ENCODE measurements at regions not wholly inside any gene's neighbourhood (a gene's known extent, or its start where the extent isn't known, plus 50 kb on each side); places are given as distances from the start of the nearest gene placed in this dataset.

GRCh38 chr16:60299241-60299776 lies 1565.2 kb upstream of the GOT2 start:
- no peak overlapping the region for H3K4me3 Mint-ChIP-seq
- no peaks in the 10 kb centered on the region for H3K36me3 Mint-ChIP-seq (ENCODE audit: low read depth)
- TF ChIP-seq, protein P1, sequence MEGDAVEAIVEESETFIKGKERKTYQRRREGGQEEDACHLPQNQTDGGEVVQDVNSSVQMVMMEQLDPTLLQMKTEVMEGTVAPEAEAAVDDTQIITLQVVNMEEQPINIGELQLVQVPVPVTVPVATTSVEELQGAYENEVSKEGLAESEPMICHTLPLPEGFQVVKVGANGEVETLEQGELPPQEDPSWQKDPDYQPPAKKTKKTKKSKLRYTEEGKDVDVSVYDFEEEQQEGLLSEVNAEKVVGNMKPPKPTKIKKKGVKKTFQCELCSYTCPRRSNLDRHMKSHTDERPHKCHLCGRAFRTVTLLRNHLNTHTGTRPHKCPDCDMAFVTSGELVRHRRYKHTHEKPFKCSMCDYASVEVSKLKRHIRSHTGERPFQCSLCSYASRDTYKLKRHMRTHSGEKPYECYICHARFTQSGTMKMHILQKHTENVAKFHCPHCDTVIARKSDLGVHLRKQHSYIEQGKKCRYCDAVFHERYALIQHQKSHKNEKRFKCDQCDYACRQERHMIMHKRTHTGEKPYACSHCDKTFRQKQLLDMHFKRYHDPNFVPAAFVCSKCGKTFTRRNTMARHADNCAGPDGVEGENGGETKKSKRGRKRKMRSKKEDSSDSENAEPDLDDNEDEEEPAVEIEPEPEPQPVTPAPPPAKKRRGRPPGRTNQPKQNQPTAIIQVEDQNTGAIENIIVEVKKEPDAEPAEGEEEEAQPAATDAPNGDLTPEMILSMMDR (IDR thresholded peaks at IDR 0.05; ENCODE audit: unreplicated experiment in 3 of 3) = no peak

DNA sequence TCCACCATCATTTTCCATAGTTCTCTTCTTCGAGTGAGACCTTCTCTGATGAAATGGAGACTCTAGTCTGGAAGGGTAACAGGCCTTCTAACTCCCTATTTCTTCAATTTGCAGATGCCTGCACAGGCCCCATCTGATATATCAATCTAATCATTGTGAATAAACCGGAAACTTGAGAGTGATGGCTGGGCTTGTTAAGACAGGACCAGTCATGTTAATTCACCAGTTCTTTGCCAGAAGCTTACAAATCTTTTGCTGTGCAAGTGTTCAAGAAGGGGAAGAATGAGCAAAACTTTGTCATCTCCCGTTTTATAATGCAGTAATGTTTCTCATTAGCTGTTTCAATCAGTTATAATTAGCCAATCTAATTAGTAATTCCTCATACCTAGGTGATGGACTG lies 1561.3 kb upstream of the GOT2 start:
- Mint-ChIP-seq H3K36me3 (ENCODE audit: low read depth) (no peaks in the 10 kb centered on the region), H3K27ac (no peak overlapping the region), H3K4me1 (no peaks in the 10 kb centered on the region), H3K4me3 (no peak overlapping the region), H3K27me3 (ENCODE audit: low read depth) (no peaks in the 10 kb centered on the region), H3K9me3 (no peaks in the 10 kb centered on the region)
- TF ChIP-seq, protein P1 (IDR thresholded peaks at IDR 0.05; ENCODE audit: unreplicated experiment in 3 of 3) = no peak

More at GRCh38 chr16:60299241-60299776, 1565.2 kb upstream of the GOT2 start:
- Mint-ChIP-seq H3K4me1 (no peaks in the 10 kb centered on the region), H3K27ac (no peak overlapping the region), H3K27me3 (ENCODE audit: low read depth) (no peaks in the 10 kb centered on the region), H3K9me3 (no peaks in the 10 kb centered on the region)

DNA sequence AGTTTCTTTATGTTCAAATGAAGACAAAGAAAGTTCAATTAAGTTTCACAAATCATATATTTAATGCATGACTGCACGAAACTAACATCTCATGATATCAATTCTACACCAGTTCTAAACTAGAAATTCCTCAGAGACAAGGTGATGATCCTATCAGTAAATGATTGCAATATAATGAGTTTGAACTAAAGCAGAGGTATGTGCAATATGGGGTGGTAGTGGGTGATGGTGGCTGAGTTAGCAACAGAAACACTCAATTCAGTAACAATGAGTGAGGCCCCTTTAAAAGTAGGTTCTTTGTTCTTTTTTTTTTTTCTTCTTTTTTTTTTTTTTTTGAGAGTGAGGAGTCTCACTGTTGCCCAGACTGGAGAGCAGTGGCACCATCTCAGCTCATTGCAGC lies 1551.7 kb upstream of the GOT2 start:
- no peak overlapping the region for H3K4me3 Mint-ChIP-seq
- TF ChIP-seq, protein P1 (IDR thresholded peaks at IDR 0.05; ENCODE audit: unreplicated experiment in 3 of 3) = no peak
- H3K36me3 Mint-ChIP-seq (ENCODE audit: low read depth) = no peaks in the 10 kb centered on the region
- H3K27ac Mint-ChIP-seq = no peak overlapping the region
- no peaks in the 10 kb centered on the region for H3K4me1 Mint-ChIP-seq
- no peaks in the 10 kb centered on the region for H3K9me3 Mint-ChIP-seq
- no peaks in the 10 kb centered on the region for H3K27me3 Mint-ChIP-seq (ENCODE audit: low read depth)

- no peaks in the 10 kb centered on the region for H3K4me1 Mint-ChIP-seq
- peaks cover 2% of the 10 kb centered on the region for H3K9me3 Mint-ChIP-seq
- H3K4me3 Mint-ChIP-seq = no peak overlapping the region
- no peaks in the 10 kb centered on the region for H3K36me3 Mint-ChIP-seq (ENCODE audit: low read depth)
- H3K27me3 Mint-ChIP-seq (ENCODE audit: low read depth) = no peaks in the 10 kb centered on the region
- TF ChIP-seq, protein P1 (IDR thresholded peaks at IDR 0.05; ENCODE audit: unreplicated experiment in 3 of 3) = no peak
- no peak overlapping the region for H3K27ac Mint-ChIP-seq
These were observed 1545.0 kb upstream of the GOT2 start for GRCh38 chr16:60279061-60279665.

DNA sequence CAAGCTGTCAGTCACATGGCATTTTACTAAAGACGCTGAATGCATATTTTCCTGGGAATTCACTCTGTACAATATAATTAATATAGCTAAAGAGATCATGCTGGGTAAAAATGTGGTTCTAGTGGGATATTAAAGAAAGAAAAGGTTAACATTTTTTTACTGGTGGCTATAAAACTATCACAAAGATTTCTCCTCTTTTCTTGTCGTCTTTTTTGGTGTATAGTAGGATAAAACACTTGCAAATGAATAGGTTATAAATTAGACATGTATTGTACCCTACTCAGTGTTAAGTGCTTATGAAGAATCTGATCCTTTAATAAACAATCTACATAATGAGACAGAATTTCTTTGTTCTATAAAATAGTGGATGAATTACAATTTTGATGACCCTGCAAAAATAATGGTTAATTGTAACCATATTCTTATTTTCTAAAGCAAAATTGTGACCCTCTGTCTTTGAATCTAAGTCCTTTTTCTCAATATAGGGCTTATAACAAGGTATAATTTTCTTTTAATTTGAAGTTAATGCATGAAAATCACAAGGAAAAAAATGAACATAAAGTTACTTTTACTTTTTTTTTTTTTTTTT lies 1540.4 kb upstream of the GOT2 start:
- H3K9me3 Mint-ChIP-seq = peaks cover 2% of the 10 kb centered on the region
- no peaks in the 10 kb centered on the region for H3K36me3 Mint-ChIP-seq (ENCODE audit: low read depth)
- no peak overlapping the region for H3K27ac Mint-ChIP-seq
- no peak overlapping the region for H3K4me3 Mint-ChIP-seq
- no peaks in the 10 kb centered on the region for H3K4me1 Mint-ChIP-seq
- H3K27me3 Mint-ChIP-seq (ENCODE audit: low read depth) = no peaks in the 10 kb centered on the region
- TF ChIP-seq, protein P1 (IDR thresholded peaks at IDR 0.05; ENCODE audit: unreplicated experiment in 3 of 3) = no peak

GRCh38 chr16:60271781-60272180 lies 1537.7 kb upstream of the GOT2 start:
- Mint-ChIP-seq H3K9me3 (peaks cover 2% of the 10 kb centered on the region), H3K27me3 (ENCODE audit: low read depth) (no peaks in the 10 kb centered on the region), H3K4me3 (no peak overlapping the region), H3K4me1 (no peaks in the 10 kb centered on the region), H3K36me3 (ENCODE audit: low read depth) (no peaks in the 10 kb centered on the region), H3K27ac (no peak overlapping the region)
- TF ChIP-seq, protein P1 (IDR thresholded peaks at IDR 0.05; ENCODE audit: unreplicated experiment in 3 of 3) = no peak

Measured in nephron (organoid).